OCI-LY3 (cell line): ENCODE measurements at regions not wholly inside any gene's neighbourhood (a gene's known extent, or its start where the extent isn't known, plus 50 kb on each side); places are given as distances from the start of the nearest gene placed in this dataset.
"Not testable (repeated sequence)": the region's sequence is repeated elsewhere in the genome, so short reads cannot be mapped to it uniquely, and the experiment has no call there.

Source experiments
- CTCF ChIP-seq: fragments of 200-600, 300-600 bp; sonication (generic); IDR thresholded peaks from 2 replicates; pipeline ENCODE4 v1.5.1; 2014; ENCODE audit warnings: antibody characterized with exemption, low read length, low read depth
- EZH2phosphoT487 ChIP-seq: fragments of 200-600 bp; shearing (Covaris generic); IDR thresholded peaks from 2 replicates; pipeline ENCODE4 v1.6.1; 2018; ENCODE audit warnings: antibody characterized with exemption, mixed run types, low read depth

GRCh38 chr4:85139749-85140148 is 173.3 kb upstream of the WDFY3 start:
- TF ChIP-seq CTCF, EZH2phosphoT487: not testable (repeated sequence)
